Peyer's patch (tissue), 4 donors: ENCODE measurements at regions not wholly inside any gene's neighbourhood (a gene's known extent, or its start where the extent isn't known, plus 50 kb on each side); places are given as distances from the start of the nearest gene placed in this dataset.

Source experiments
- DNase-seq, 3 donors: peaks; one replicate each; pipeline ENCODE4 v3.0.0-alpha.2; 2017 to 2019
- H3K27ac ChIP-seq, 4 donors: fragments of 200-600 bp; sonication (generic); one replicate each; pipeline ENCODE4 v1.5.1; 2016 to 2019
- H3K27me3 ChIP-seq, 2 donors: fragments of 200-600 bp; sonication (generic); one replicate each; pipeline ENCODE4 v1.5.1; 2019
- H3K36me3 ChIP-seq, 3 donors: fragments of 200-600 bp; sonication (generic); one replicate each; pipeline ENCODE4 v1.5.1; 2016 to 2019
- H3K4me1 ChIP-seq, 4 donors: fragments of 200-600 bp; sonication (generic); one replicate each; pipeline ENCODE4 v1.5.1; 2016 to 2019
- H3K4me3 ChIP-seq, 4 donors: fragments of 200-600 bp; sonication (generic); 1 replicate in 3 of 4; 2 replicates in 1 of 4; pipeline ENCODE4 v1.5.1; 2016 to 2019; ENCODE audit warnings: mild to moderate bottlenecking in 1 of 4
- H3K9me3 ChIP-seq, 4 donors: fragments of 200-600 bp; sonication (generic); one replicate each; pipeline ENCODE4 v1.5.1; 2016 to 2019; ENCODE audit warnings: mild to moderate bottlenecking in 1 of 4
- CTCF ChIP-seq, 6 experiments: fragments of 450-650 bp in 4 of 6; fragments of 200-600 bp in 2 of 6; sonication (generic) in 1 of 6; IDR thresholded peaks; one replicate each; pipeline ENCODE4 v1.5.1; 2017 to 2019; ENCODE audit warnings: antibody characterized with exemption in 6 of 6, mild to moderate bottlenecking in 3 of 6, moderate library complexity in 1 of 6
- POLR2A ChIP-seq, 2 donors: fragments of 450-650 bp; IDR thresholded peaks; one replicate each; pipeline ENCODE4 v1.5.1; 2017; ENCODE audit warnings: antibody characterized with exemption in 2 of 2, mild to moderate bottlenecking in 2 of 2, moderate library complexity in 2 of 2

- H3K27me3 ChIP-seq: no peaks in the 10 kb centered on the region
- H3K36me3 ChIP-seq: no peaks in the 10 kb centered on the region
- no peak for TF ChIP-seq POLR2A (IDR thresholded peaks at IDR 0.05)
- no peak for TF ChIP-seq CTCF (IDR thresholded peaks at IDR 0.05)
- H3K9me3 ChIP-seq: no peaks in the 10 kb centered on the region
- no peaks in the 10 kb centered on the region for H3K4me1 ChIP-seq
- H3K27ac ChIP-seq: no peak overlapping the region
- H3K4me3 ChIP-seq: no peak overlapping the region
- no peak for DNase-seq
Observed at GRCh38 chr6:14699803-14700601, 545.9 kb upstream of the JARID2 start.

- TF ChIP-seq POLR2A (IDR thresholded peaks at IDR 0.05) (no peak), CTCF (IDR thresholded peaks at IDR 0.05) (no peak)
- Histone ChIP-seq H3K27me3 (no peaks in the 10 kb centered on the region), H3K4me3 (no peak overlapping the region), H3K4me1 (peaks cover 0 to 6% (median 0%) of the 10 kb centered on the region in 4 donors), H3K36me3 (no peaks in the 10 kb centered on the region), H3K27ac (no peak overlapping the region), H3K9me3 (no peaks in the 10 kb centered on the region)
- DNase-seq: no peak
Observed at GRCh38 chr6:14701946-14702345, 543.9 kb upstream of the JARID2 start.

GRCh38 chr6:14702678-14703077 lies 543.2 kb upstream of the JARID2 start:
- Histone ChIP-seq H3K27ac (no peak overlapping the region), H3K4me1 (peaks cover 0 to 11% (median 0%) of the 10 kb centered on the region in 4 donors), H3K36me3 (no peaks in the 10 kb centered on the region), H3K4me3 (no peak overlapping the region), H3K27me3 (no peaks in the 10 kb centered on the region), H3K9me3 (no peaks in the 10 kb centered on the region)
- no peak for DNase-seq
- TF ChIP-seq POLR2A (IDR thresholded peaks at IDR 0.05) (no peak), CTCF (IDR thresholded peaks at IDR 0.05) (no peak)

- DNase-seq: no peak
- H3K27ac ChIP-seq: no peak overlapping the region
Observed at GRCh38 chr6:14703586-14703985, 542.3 kb upstream of the JARID2 start.

GRCh38 chr6:14704383-14705271 lies 541.2 kb upstream of the JARID2 start:
- TF ChIP-seq POLR2A (IDR thresholded peaks at IDR 0.05): no peak
- no peak for TF ChIP-seq CTCF (IDR thresholded peaks at IDR 0.05)
- no peaks in the 10 kb centered on the region for H3K36me3 ChIP-seq
- no peak for DNase-seq
- H3K27ac ChIP-seq: no peak overlapping the region
- no peaks in the 10 kb centered on the region for H3K27me3 ChIP-seq
- peaks cover 0 to 11% (median 0%) of the 10 kb centered on the region in 4 donors for H3K4me1 ChIP-seq
- H3K9me3 ChIP-seq: no peaks in the 10 kb centered on the region
- H3K4me3 ChIP-seq: no peak overlapping the region

More at GRCh38 chr6:14703586-14703985, 542.3 kb upstream of the JARID2 start:
- Histone ChIP-seq H3K36me3 (no peaks in the 10 kb centered on the region), H3K27me3 (no peaks in the 10 kb centered on the region), H3K9me3 (no peaks in the 10 kb centered on the region), H3K4me3 (no peak overlapping the region), H3K4me1 (peaks cover 0 to 11% (median 0%) of the 10 kb centered on the region in 4 donors)
- TF ChIP-seq CTCF (IDR thresholded peaks at IDR 0.05) (no peak), POLR2A (IDR thresholded peaks at IDR 0.05) (no peak)
